ENCODE measurements at regions not wholly inside any gene's neighbourhood (a gene's known extent, or its start where the extent isn't known, plus 50 kb on each side); places are given as distances from the start of the nearest gene placed in this dataset.

DNA sequence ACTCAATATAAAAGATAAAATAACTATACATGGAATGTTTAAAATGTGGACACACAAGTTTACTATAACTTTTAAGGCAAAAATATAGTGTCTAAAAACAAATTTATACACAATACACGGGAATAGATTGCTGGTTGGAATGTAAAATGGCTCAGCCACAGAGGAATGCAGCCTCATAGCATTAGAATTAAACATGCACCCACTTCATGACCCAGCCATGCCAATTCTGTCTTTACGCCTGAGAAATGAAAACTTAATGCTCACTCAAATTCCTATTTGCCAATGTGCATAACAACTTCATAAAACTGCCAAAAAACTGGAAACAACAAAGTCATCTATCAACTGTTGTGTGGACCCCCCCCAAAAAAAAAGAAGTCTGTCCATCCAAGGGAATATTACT is 1006.6 kb upstream of the POU3F3 start:
- TF ChIP-seq POLR2AphosphoS5 (IDR thresholded peaks at IDR 0.05) (no peak), POLR2A (IDR thresholded peaks at IDR 0.05) (no peak)

All from spleen (tissue), 3 donors.